H9 (cell line): ENCODE measurements at regions not wholly inside any gene's neighbourhood (a gene's known extent, or its start where the extent isn't known, plus 50 kb on each side); places are given as distances from the start of the nearest gene placed in this dataset.

Experiments
- DNase-seq: peaks from one replicate; pipeline ENCODE4 v3.0.0-alpha.2; 2017
- H2AFZ ChIP-seq: one replicate; pipeline ENCODE4 v1.6.1; 2013; ENCODE audit warnings: mild to moderate bottlenecking, low read length, control low read depth, moderate library complexity
- H2AK5ac ChIP-seq: 2 replicates; pipeline ENCODE4 v1.6.1; 2013; ENCODE audit warnings: low read length, control low read depth, mixed read lengths; ENCODE audit not compliant: insufficient read length
- H2BK120ac ChIP-seq: one replicate; pipeline ENCODE4 v1.6.1; 2013; ENCODE audit warnings: low read depth, mild to moderate bottlenecking, low read length, control low read depth, inconsistent platforms; ENCODE audit not compliant: poor library complexity, severe bottlenecking
- H2BK12ac ChIP-seq: 2 replicates; pipeline ENCODE4 v1.6.1; 2013; ENCODE audit warnings: low read length, control low read depth, mixed read lengths, low read depth; ENCODE audit not compliant: insufficient read length
- H2BK15ac ChIP-seq: 2 replicates; pipeline ENCODE4 v1.6.1; 2013; ENCODE audit warnings: low read depth, low read length, control low read depth
- H2BK20ac ChIP-seq: one replicate; pipeline ENCODE4 v1.6.1; 2013; ENCODE audit warnings: low read depth, mild to moderate bottlenecking, low read length, control low read depth, inconsistent platforms; ENCODE audit not compliant: poor library complexity, severe bottlenecking
- H2BK5ac ChIP-seq: 2 replicates; pipeline ENCODE4 v1.6.1; 2013; ENCODE audit warnings: low read length, control low read depth, mixed read lengths; ENCODE audit not compliant: insufficient read length
- H3K14ac ChIP-seq: 2 replicates; pipeline ENCODE4 v1.6.1; 2013; ENCODE audit warnings: low read length, control low read depth; ENCODE audit not compliant: insufficient read depth
- H3K18ac ChIP-seq: 2 replicates; pipeline ENCODE4 v1.6.1; 2013; ENCODE audit warnings: low read depth, mild to moderate bottlenecking, mixed read lengths, low read length, control low read depth; ENCODE audit not compliant: insufficient read length
- H3K23ac ChIP-seq: 2 replicates; pipeline ENCODE4 v1.6.1; 2013; ENCODE audit warnings: low read length, control low read depth, mixed read lengths, low read depth; ENCODE audit not compliant: insufficient read length
- H3K23me2 ChIP-seq: 2 replicates; pipeline ENCODE4 v1.6.1; 2013; ENCODE audit warnings: low read depth, mild to moderate bottlenecking, mixed read lengths, low read length, control low read depth; ENCODE audit not compliant: insufficient read length, poor library complexity, severe bottlenecking
- H3K27ac ChIP-seq: 2 replicates; pipeline ENCODE4 v1.5.1; 2013; ENCODE audit warnings: low read length, control low read depth, mixed read lengths, low read depth; ENCODE audit not compliant: insufficient read length
- H3K27me3 ChIP-seq: 2 replicates; pipeline ENCODE4 v1.6.1; 2013; ENCODE audit warnings: low read length, control low read depth, inconsistent platforms; ENCODE audit not compliant: insufficient read depth
- H3K4ac ChIP-seq: 2 replicates; pipeline ENCODE4 v1.6.1; 2013; ENCODE audit warnings: low read depth, mild to moderate bottlenecking, control low read depth, inconsistent platforms, low read length, moderate library complexity
- H3K4me1 ChIP-seq: 2 replicates; pipeline ENCODE4 v1.6.1; 2013; ENCODE audit warnings: low read length, control low read depth, inconsistent platforms; ENCODE audit not compliant: insufficient read depth
- H3K4me2 ChIP-seq: 2 replicates; pipeline ENCODE4 v1.6.1; 2013; ENCODE audit warnings: low read length, control low read depth, mixed read lengths; ENCODE audit not compliant: insufficient read length, insufficient read depth
- H3K56ac ChIP-seq: 2 replicates; pipeline ENCODE4 v1.6.1; 2013; ENCODE audit warnings: low read depth, mild to moderate bottlenecking, mixed read lengths, low read length, control low read depth; ENCODE audit not compliant: insufficient read length
- H3K79me1 ChIP-seq: 2 replicates; pipeline ENCODE4 v1.6.1; 2013; ENCODE audit warnings: low read depth, mild to moderate bottlenecking, moderate library complexity, low read length, control low read depth, inconsistent platforms; ENCODE audit not compliant: insufficient read depth, poor library complexity, severe bottlenecking
- H3K79me2 ChIP-seq: 2 replicates; pipeline ENCODE4 v1.6.1; 2013; ENCODE audit warnings: low read length, control low read depth, inconsistent platforms; ENCODE audit not compliant: insufficient read depth
- H3K9ac ChIP-seq: 2 replicates; pipeline ENCODE4 v1.6.1; 2013; ENCODE audit warnings: low read length, control low read depth, mixed read lengths; ENCODE audit not compliant: insufficient read length; ENCODE audit errors: extremely low read depth
- H3K9me3 ChIP-seq: one replicate; pipeline ENCODE4 v1.6.1; 2013; ENCODE audit warnings: low read depth, low read length, inconsistent platforms; ENCODE audit not compliant: control insufficient read depth
- H3T11ph ChIP-seq: one replicate; pipeline ENCODE4 v1.6.1; 2013; ENCODE audit warnings: mild to moderate bottlenecking, low read length, control low read depth, inconsistent platforms
- H4K20me1 ChIP-seq: one replicate; pipeline ENCODE4 v1.6.1; 2013; ENCODE audit not compliant: control insufficient read depth, insufficient read length, insufficient read depth
- H4K5ac ChIP-seq: 2 replicates; pipeline ENCODE4 v1.6.1; 2013; ENCODE audit warnings: low read depth, mild to moderate bottlenecking, mixed read lengths, low read length, control low read depth; ENCODE audit not compliant: insufficient read length
- H4K8ac ChIP-seq: replicated peaks from 2 replicates; pipeline ENCODE4 v1.6.1; 2013; ENCODE audit warnings: low read length, control low read depth, mixed read lengths, low read depth; ENCODE audit not compliant: insufficient read length
- H4K91ac ChIP-seq: 2 replicates; pipeline ENCODE4 v1.6.1; 2013; ENCODE audit warnings: low read depth, mild to moderate bottlenecking, moderate library complexity, mixed read lengths, low read length, control low read depth; ENCODE audit not compliant: insufficient read length
- H3K27ac Mint-ChIP-seq, 3 experiments: 2 replicates in 2 of 3; 3 replicates in 1 of 3; pipeline ENCODE4 v1.8.0; 2020 to 2021; ENCODE audit warnings: mixed read lengths in 3 of 3, mild to moderate bottlenecking in 1 of 3, moderate library complexity in 1 of 3
- H3K27me3 Mint-ChIP-seq: 2 replicates; pipeline ENCODE4 v1.8.0; 2021; ENCODE audit warnings: low read depth, mild to moderate bottlenecking, moderate library complexity, mixed read lengths
- H3K36me3 Mint-ChIP-seq, 3 experiments: 2 replicates in 2 of 3; 3 replicates in 1 of 3; pipeline ENCODE4 v1.8.0; 2020 to 2021; ENCODE audit warnings: low read depth in 3 of 3, mixed read lengths in 3 of 3; ENCODE audit not compliant: insufficient read depth in 1 of 3
- H3K4me1 Mint-ChIP-seq, 2 experiments: 2 replicates each; pipeline ENCODE4 v1.8.0; 2020; ENCODE audit warnings: mixed read lengths in 2 of 2
- H3K4me3 Mint-ChIP-seq, 2 experiments: 2 replicates in 1 of 2; 3 replicates in 1 of 2; pipeline ENCODE4 v1.8.0; 2020 to 2021; ENCODE audit warnings: mild to moderate bottlenecking in 2 of 2, mixed read lengths in 2 of 2, moderate library complexity in 1 of 2
- H3K9me3 Mint-ChIP-seq, 2 experiments: 2 replicates in 1 of 2; 3 replicates in 1 of 2; pipeline ENCODE4 v1.8.0; 2020; ENCODE audit warnings: mild to moderate bottlenecking in 2 of 2, mixed read lengths in 2 of 2, moderate library complexity in 1 of 2
- CTCF ChIP-seq: fragments of 200-600 bp; sonication (generic); conservative IDR thresholded peaks from 3 replicates; pipeline ENCODE4 v1.8.0; 2021; ENCODE audit warnings: antibody characterized with exemption, mild to moderate bottlenecking
- WGBS: extraction: QIAGEN DNeasy Blood & Tissue Kit; methylation state at CpG from one replicate; pipeline ENCODE4 v1.1.7; 2013; ENCODE audit warnings: missing lambda C conversion rate, low lambda C conversion rate, mixed read lengths; ENCODE audit not compliant: insufficient read length; ENCODE audit errors: extremely low coverage; 5-methylcytosine and 5-hydroxymethylcytosine counted together

GRCh38 chr9:15077946-15078729 is 167.9 kb upstream of the FREM1 start:
- Histone ChIP-seq H2BK20ac (no peak overlapping the region), H4K91ac (no peak overlapping the region), H3K4me2 (no peak overlapping the region), H3K56ac (no peak overlapping the region), H3K4me1 (no peaks in the 10 kb centered on the region), H2AK5ac (no peak overlapping the region), H3K79me2 (no peaks in the 10 kb centered on the region), H2BK12ac (no peak overlapping the region), H4K5ac (no peak overlapping the region), H3K27me3 (no peaks in the 10 kb centered on the region), H2BK5ac (no peak overlapping the region), H2BK15ac (no peak overlapping the region), H4K8ac (no peak overlapping the region), H3K14ac (no peak overlapping the region), H3K23me2 (no peaks in the 10 kb centered on the region), H3K23ac (no peak overlapping the region), H3K9me3 (no peaks in the 10 kb centered on the region), H2BK120ac (no peak overlapping the region), H3K79me1 (no peaks in the 10 kb centered on the region), H3K9ac (no peak overlapping the region), H3T11ph (no peak overlapping the region), H3K4ac (no peak overlapping the region), H4K20me1 (no peaks in the 10 kb centered on the region), H3K27ac (no peak overlapping the region), H3K18ac (no peak overlapping the region), H2AFZ (no peak overlapping the region)
- no peaks in the 10 kb centered on the region for H3K36me3 Mint-ChIP-seq
- no peaks in the 10 kb centered on the region; the same call in none of the 2 replicates for H3K27me3 Mint-ChIP-seq
- H3K9me3 Mint-ChIP-seq, result peaks cover 0 to 2% of the 10 kb centered on the region in 2 experiments; a peak in 2 of 5 replicates
- no peak overlapping the region for H3K4me3 Mint-ChIP-seq
- TF ChIP-seq CTCF, result no peak
- DNase-seq, result no peak
- H3K27ac Mint-ChIP-seq, result no peak overlapping the region
- H3K4me1 Mint-ChIP-seq, result peaks cover 0 to 4% of the 10 kb centered on the region in 2 experiments; a peak in 2 of 4 replicates
- WGBS, result no CpG with 5 or more reads among the region's 7 CpGs
